HG03280 (cell line): ENCODE measurements at regions not wholly inside any gene's neighbourhood (a gene's known extent, or its start where the extent isn't known, plus 50 kb on each side); places are given as distances from the start of the nearest gene placed in this dataset.
"Not testable (repeated sequence)": the region's sequence is repeated elsewhere in the genome, so short reads cannot be mapped to it uniquely, and the experiment has no call there.

Experiments
- ATAC-seq: cut with Tn5 transposase; IDR thresholded peaks from one replicate; pipeline ENCODE4 v1.9.1; 2021; ENCODE audit warnings: mild to moderate bottlenecking, moderate library complexity; ENCODE audit not compliant: unreplicated experiment

GRCh38 chr5:2353871-2354440 is 397.5 kb downstream of the IRX2 start:
- no peak for ATAC-seq

DNA sequence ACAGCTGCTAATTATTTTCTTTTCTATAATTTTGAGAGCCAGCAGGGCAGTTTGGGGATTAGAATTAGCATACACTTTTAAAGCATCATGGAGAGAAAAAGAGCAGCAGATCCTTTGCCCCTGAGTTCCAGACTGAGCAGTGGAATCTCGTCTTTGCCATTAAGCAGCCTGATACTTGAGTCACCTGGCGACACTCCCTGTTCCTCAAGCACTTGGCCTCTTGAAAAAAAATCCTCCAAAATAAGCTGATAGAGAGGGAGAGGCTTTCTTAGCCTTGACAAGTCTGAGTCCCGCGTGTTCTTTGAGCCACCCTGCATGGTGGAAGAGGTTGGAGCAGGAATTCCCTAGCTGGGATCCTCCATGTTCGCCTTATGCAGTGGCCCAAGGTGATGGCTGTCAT is 398.3 kb downstream of the IRX2 start:
- ATAC-seq: no peak

DNA sequence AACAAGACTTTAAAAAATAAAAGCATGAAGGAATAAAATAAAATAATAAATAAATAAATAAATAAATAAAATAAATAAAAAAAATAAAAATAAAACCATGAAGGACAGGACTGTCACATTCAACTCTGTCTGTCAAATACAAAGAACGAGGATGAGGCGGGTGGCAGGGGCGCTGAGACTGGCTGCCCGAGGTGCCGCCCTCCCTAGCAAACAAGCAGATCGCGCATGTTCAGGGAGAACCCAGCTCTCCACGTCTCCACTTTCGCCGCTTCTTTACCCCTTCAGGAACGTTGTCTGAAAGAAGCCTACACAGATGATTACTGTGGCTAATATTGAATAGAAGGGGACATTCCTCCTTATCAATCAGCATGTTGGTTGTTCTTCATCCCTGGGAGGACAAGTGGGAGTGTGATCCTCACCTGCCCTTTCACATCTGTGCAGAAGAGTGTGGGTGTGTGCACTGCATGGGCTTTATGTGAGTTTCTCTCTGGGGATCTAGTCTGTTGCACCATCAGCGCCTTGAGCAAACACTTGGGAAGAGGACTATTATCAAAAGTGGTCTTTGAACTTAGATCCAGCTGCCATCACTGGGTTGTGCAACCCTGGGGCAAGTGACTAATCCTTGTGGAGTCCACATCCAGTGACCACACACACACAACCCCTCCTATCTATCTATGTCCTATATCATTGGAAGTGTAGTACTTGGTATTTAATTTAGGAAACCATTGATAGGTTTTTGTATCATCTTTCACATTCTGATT is 399.2 kb downstream of the IRX2 start:
- ATAC-seq: no peak

GRCh38 chr5:2349768-2350167 is 401.7 kb downstream of the IRX2 start:
- ATAC-seq: not testable (repeated sequence)

DNA sequence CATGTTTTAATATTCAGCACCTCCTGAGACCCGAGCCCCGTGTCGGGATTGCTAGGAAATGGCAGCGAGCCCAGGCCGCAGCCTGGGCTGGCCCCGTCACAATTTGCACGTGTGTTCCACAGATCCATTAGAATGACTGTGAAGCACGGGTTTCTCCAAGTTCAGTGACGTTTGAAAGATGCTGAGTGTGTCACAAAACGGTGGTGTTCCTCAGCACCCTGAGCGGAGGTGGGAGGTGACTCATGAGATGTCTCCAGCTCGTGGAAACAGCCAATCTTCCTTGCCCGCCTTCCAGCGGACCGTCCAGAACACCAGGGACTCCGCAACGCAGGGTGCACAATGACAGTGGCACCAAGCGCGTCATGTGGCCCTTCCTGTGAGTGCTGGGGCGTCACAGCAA is 412.8 kb downstream of the IRX2 start:
- no peak for ATAC-seq

DNA sequence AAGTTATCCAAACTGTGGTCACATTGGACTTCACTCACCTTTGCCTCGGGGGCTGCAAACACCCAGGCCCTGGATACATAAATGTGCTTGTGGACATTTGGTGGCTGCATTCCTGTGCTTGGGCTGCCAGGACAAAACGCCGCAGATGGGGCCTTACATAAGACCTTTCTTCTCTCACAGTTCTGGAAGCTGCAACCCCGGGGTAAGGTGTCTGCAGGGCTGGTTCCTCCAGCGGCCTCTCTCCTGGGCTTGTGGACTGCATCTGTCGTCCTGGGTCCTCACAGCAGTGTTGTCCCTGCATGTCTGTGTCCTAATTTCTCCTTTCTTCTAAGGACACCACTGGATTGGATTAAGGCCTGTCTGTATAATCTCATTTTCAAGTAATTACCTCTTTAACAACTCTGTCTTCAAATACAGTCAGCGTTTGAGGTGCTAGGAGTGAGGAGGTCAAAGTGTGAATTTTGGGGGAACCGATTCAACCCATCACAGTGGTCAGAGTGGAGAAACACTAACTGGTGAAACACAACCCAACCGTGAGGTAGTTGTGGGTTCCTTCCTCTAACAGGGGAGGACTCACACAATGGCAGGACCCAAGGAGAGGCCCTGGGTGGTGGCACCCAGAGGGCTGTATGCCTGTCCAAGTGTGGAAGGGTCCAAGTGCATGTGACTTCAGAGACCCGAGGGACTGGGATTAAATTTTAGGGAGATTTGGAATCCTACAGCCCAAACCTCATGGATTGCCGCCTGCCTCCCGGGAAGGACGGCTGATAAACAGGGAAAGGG is 415.6 kb downstream of the IRX2 start:
- no peak for ATAC-seq

- no peak for ATAC-seq
Measured at GRCh38 chr5:2335125-2335732, 416.2 kb downstream of the IRX2 start.

GRCh38 chr5:2334719-2335118 is 416.8 kb downstream of the IRX2 start:
- ATAC-seq: no peak

- ATAC-seq: no peak
Measured at GRCh38 chr5:2333291-2333690, 418.2 kb downstream of the IRX2 start.

- no peak for ATAC-seq
Measured at GRCh38 chr5:2332521-2332920, 419.0 kb downstream of the IRX2 start.

GRCh38 chr5:2330325-2331130 is 420.9 kb downstream of the IRX2 start:
- ATAC-seq: no peak

- ATAC-seq: no peak
Measured at GRCh38 chr5:2329741-2330140, 421.7 kb downstream of the IRX2 start.

DNA sequence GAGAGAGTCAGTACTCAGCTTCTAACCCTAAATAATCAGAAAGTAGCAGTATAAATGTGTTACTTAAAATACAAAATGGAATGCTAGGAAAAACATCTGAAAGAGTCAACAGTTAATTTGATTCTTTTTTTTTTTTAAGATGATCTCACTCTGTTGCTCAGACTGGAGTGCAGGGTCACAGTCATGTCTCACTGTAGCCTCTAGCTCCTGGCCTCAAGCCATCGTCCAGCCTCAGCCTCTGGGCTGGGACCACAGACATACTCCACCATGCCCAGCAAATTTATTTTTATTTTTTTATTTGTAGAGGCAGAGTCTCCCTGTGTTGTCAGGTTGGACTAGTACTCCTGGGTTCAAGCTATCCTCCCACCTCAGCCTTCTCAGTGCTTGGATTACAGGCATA is 424.9 kb downstream of the IRX2 start:
- no peak for ATAC-seq

- ATAC-seq: no peak
Measured at GRCh38 chr5:2324788-2325187, 426.7 kb downstream of the IRX2 start.

DNA sequence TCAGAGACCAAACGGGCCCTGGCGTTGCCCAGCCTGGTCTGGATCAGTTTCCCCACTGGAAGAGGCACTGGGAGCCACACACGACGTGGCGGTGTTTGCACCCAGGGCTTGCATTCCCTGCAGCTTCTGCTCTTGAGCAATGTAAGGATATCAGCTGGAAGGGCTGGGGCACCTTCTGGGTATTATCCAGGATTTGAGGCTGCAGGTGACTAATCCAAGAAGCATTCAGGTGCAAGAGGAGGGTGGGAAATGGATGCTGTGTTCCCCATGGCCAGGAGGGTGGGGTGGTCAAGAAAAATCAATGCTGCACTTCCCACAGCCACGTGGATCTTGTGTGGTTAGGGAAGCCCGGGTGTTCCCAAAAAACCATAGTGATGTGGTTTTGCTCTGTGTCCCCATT is 430.9 kb downstream of the IRX2 start:
- no peak for ATAC-seq

- ATAC-seq: no peak
Measured at GRCh38 chr5:2317540-2317939, 433.9 kb downstream of the IRX2 start.

DNA sequence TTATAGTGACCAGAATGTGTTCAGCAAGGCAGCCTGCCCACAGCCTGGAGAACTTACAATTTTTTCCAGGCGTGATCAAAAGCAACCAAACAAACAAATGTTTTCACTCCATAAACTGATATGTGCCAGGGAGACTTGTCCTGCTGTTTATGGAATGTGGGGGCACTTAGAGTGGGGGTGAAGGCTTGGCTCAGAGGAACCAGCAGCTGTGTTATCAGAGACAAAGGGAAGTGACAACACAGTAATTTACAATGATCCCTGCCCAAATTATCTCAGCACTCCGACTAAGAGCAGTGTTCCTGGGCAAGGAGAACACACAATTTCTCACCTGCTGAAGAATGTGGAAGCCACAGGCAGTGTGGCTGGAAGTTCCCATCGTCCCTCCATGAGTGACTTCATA is 429.1 kb upstream of the IRX4 start:
- ATAC-seq: no peak

GRCh38 chr5:2310946-2311345 is 428.2 kb upstream of the IRX4 start:
- no peak for ATAC-seq

GRCh38 chr5:2307631-2308030 is 424.9 kb upstream of the IRX4 start:
- no peak for ATAC-seq

GRCh38 chr5:2306711-2307110 is 424.0 kb upstream of the IRX4 start:
- ATAC-seq: no peak
